GM03348 (cell line): ENCODE measurements at regions not wholly inside any gene's neighbourhood (a gene's known extent, or its start where the extent isn't known, plus 50 kb on each side); places are given as distances from the start of the nearest gene placed in this dataset.

Source experiments
- DNase-seq: peaks from one replicate; pipeline ENCODE4 v3.0.0; 2012; ENCODE audit warnings: low spot score

- peak; percentile 3 for DNase-seq
Observed at GRCh38 chr9:117860849-117861248, 156.6 kb downstream of the TLR4 start.

GRCh38 chr9:117864385-117865057 is 160.3 kb downstream of the TLR4 start:
- DNase-seq, result no peak

GRCh38 chr9:117868594-117868993 is 164.4 kb downstream of the TLR4 start:
- no peak for DNase-seq

GRCh38 chr9:117869287-117869686 is 165.1 kb downstream of the TLR4 start:
- DNase-seq, result no peak

DNA sequence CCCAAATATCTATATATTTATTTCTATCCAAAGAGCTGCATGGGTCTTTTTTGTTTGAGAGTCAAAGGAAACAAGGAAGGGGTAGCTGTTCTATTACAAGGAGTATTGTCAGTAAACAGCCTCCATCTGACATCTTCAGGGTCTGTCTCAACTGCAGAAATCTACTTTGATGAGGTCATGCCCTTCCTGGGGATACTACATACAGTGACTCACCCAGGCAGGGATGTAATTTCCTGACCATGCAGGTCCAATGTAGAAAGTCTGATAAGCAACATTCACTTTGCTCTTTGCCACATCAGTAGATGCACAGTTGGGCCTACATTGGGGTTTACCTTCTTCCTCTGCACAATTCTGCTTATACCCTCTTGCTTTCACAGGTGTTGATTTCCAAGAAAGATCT is 165.5 kb downstream of the TLR4 start:
- no peak for DNase-seq

- no peak for DNase-seq
Observed at GRCh38 chr9:117873664-117874063, 169.5 kb downstream of the TLR4 start.

- DNase-seq, result no peak
Observed at GRCh38 chr9:117875886-117876285, 171.7 kb downstream of the TLR4 start.

DNA sequence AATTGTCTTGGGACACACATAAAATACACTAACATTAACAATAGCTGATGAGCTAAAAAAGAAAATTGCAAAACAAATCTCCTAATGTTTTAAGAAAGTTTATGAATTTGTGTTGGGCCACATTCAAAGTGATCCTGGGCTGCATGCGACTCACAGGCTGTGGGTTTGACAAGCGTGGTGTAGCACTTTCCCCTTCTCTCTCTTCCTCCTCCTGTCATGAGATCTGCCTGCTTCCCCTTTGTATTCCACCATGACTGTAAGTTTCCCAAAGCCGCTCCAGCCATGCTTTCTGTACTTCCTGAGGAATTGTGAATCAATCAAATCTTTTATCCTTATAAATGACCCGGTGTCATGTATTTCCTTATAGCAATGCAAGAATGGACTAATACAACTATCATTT is 178.0 kb downstream of the TLR4 start:
- DNase-seq, result no peak

DNA sequence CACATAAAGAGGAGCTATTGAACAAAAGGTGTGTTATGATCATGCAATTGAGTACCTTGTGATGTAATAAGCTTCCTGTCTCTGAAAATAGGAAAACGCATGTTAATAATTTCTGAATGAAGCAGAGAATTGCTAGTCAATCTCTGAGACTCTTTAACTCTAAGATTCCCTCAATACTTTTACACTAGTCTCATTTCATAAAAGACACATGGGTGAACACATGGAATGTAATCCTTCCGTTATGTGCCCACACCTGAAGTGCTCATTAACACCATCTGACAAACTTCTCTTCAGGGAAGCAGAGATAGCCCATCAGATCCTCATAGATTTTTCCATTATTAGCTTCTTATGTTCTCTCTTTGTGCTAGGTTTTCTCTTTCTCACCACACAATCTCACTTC is 182.4 kb downstream of the TLR4 start:
- DNase-seq, result no peak

DNA sequence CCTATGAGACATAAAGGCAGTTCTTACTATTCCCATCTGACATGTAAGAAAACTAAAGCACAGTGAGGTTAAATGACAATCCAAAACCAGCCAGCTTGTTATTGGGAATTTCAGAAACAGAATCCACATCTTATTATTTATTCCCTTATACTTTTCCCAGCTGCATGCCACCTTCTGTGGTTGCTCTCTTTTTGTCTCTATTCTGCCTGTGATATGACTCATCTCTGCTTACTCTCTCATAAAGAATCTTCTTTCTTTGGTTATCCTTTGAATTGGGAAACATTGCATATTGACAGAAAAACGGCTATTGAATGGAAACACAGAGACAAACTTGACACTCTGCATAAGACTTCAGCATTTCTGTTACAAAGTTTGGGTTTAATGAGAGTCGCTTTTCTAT is 183.2 kb downstream of the TLR4 start:
- no peak for DNase-seq

GRCh38 chr9:117887941-117888340 is 183.7 kb downstream of the TLR4 start:
- DNase-seq, result no peak

GRCh38 chr9:117903453-117903852 is 199.2 kb downstream of the TLR4 start:
- DNase-seq, result no peak

GRCh38 chr9:117906763-117907162 is 202.6 kb downstream of the TLR4 start:
- no peak for DNase-seq

- no peak for DNase-seq
Observed at GRCh38 chr9:117907420-117907819, 203.2 kb downstream of the TLR4 start.

- DNase-seq, result no peak
Observed at GRCh38 chr9:117916291-117916690, 212.1 kb downstream of the TLR4 start.

GRCh38 chr9:117917873-117918272 is 213.7 kb downstream of the TLR4 start:
- no peak for DNase-seq

- DNase-seq, result no peak
Observed at GRCh38 chr9:117919538-117919937, 215.3 kb downstream of the TLR4 start.

- no peak for DNase-seq
Observed at GRCh38 chr9:117926031-117926658, 221.9 kb downstream of the TLR4 start.

GRCh38 chr9:117927354-117927753 is 223.2 kb downstream of the TLR4 start:
- DNase-seq, result no peak

GRCh38 chr9:117929868-117930267 is 225.7 kb downstream of the TLR4 start:
- DNase-seq, result no peak

GRCh38 chr9:117932585-117932984 is 228.4 kb downstream of the TLR4 start:
- DNase-seq, result no peak

GRCh38 chr9:117936185-117937130 is 232.3 kb downstream of the TLR4 start:
- DNase-seq, result no peak

DNA sequence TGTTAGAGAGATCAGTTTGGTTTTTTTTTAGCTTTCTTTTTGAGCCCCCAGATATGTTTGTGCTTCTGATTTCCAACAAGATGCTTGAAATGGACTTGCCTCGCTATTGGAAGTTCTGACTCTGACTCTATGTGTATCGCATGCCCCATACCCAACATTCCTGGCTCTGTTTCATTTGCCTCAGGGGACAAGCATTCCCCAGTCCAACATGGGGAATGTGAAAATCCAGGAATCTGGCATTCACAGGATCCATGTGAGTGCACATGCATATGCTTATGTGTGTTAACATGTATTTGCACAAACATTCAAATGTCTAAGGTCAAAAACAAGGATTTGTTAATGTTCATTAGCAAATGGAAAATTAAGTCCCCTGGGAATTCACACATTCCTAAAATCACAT is 233.9 kb downstream of the TLR4 start:
- no peak for DNase-seq
